IMR-90 (cell line): ENCODE measurements at regions not wholly inside any gene's neighbourhood (a gene's known extent, or its start where the extent isn't known, plus 50 kb on each side); places are given as distances from the start of the nearest gene placed in this dataset.

ENCODE experiments used
- ATAC-seq: fragments of 200-7000 bp; cut with Tn5 transposase; 2 replicates; pipeline ENCODE4 v1.9.1; 2020; ENCODE audit warnings: low read depth, mild to moderate bottlenecking, moderate library complexity
- BruUV-seq: library from RNA; stranded (reverse); fragments of 400-500 nt; replicated peaks from 2 replicates; lab custom pipeline; 2021; lab: Mats Ljungman, UMichigan
- CTCF ChIA-PET: fragments of 300-600 bp; formaldehyde crosslinking; extraction: SDS; loops from one replicate; lab custom pipeline; 2021; ENCODE audit warnings: antibody characterized with exemption; lab: Yijun Ruan, JAX
- POLR2A ChIA-PET: fragments of 300-600 bp; sonication (Branson Sonifier 250); formaldehyde crosslinking; loops from one replicate; lab custom pipeline; 2022; ENCODE audit warnings: antibody characterized with exemption; ENCODE audit not compliant: unreplicated experiment; lab: Charles Lee
- DNase-seq: peaks from one replicate; pipeline ENCODE4 v3.0.0; 2013
- H2AFZ ChIP-seq: replicated peaks from 2 replicates; pipeline ENCODE3; 2013; ENCODE audit warnings: low read length, mild to moderate bottlenecking; ENCODE audit not compliant: poor library complexity
- H2AK5ac ChIP-seq: 2 replicates; pipeline ENCODE4 v1.6.1; 2013; ENCODE audit warnings: low read depth, low read length, inconsistent platforms
- H2AK9ac ChIP-seq: replicated peaks from 2 replicates; pipeline ENCODE3; 2013; ENCODE audit warnings: mild to moderate bottlenecking, low read depth, low read length, moderate library complexity; ENCODE audit not compliant: poor library complexity
- H2BK120ac ChIP-seq: 2 replicates; pipeline ENCODE4 v1.6.1; 2013; ENCODE audit warnings: low read depth, low read length, inconsistent platforms
- H2BK15ac ChIP-seq: 3 replicates; pipeline ENCODE4 v1.6.1; 2013; ENCODE audit warnings: low read depth, low read length, inconsistent platforms
- H2BK20ac ChIP-seq: 2 replicates; pipeline ENCODE4 v1.6.1; 2013; ENCODE audit warnings: low read depth, mild to moderate bottlenecking, inconsistent platforms, low read length, moderate library complexity
- H2BK5ac ChIP-seq: 2 replicates; pipeline ENCODE4 v1.6.1; 2013; ENCODE audit warnings: mild to moderate bottlenecking, low read depth, low read length, inconsistent platforms; ENCODE audit not compliant: poor library complexity, severe bottlenecking
- H3K14ac ChIP-seq: replicated peaks from 2 replicates; pipeline ENCODE4 v1.6.1; 2013; ENCODE audit warnings: low read depth, low read length, inconsistent platforms
- H3K18ac ChIP-seq: 2 replicates; pipeline ENCODE4 v1.6.1; 2013; ENCODE audit warnings: low read depth, low read length, control low read depth
- H3K23ac ChIP-seq: 2 replicates; pipeline ENCODE4 v1.6.1; 2013; ENCODE audit warnings: low read depth, low read length, inconsistent platforms
- H3K27ac ChIP-seq: 2 replicates; pipeline ENCODE4 v1.5.1; 2013; ENCODE audit warnings: mild to moderate bottlenecking, control low read depth, low read length; ENCODE audit not compliant: insufficient read depth
- H3K27me3 ChIP-seq: 2 replicates; pipeline ENCODE4 v1.6.1; 2013; ENCODE audit warnings: low read length; ENCODE audit not compliant: control insufficient read depth, insufficient read depth
- H3K36me3 ChIP-seq: 2 replicates; pipeline ENCODE4 v1.6.1; 2013; ENCODE audit warnings: low read length, mixed read lengths; ENCODE audit not compliant: control insufficient read depth, insufficient read depth
- H3K4ac ChIP-seq: 2 replicates; pipeline ENCODE4 v1.6.1; 2013; ENCODE audit warnings: low read depth, low read length, inconsistent platforms
- H3K4me1 ChIP-seq: 2 replicates; pipeline ENCODE4 v1.6.1; 2013; ENCODE audit warnings: low read length, mixed read lengths; ENCODE audit not compliant: control insufficient read depth, insufficient read depth
- H3K4me2 ChIP-seq: 2 replicates; pipeline ENCODE4 v1.6.1; 2013; ENCODE audit warnings: low read depth, mild to moderate bottlenecking, control low read depth, low read length, moderate library complexity
- H3K4me3 ChIP-seq: 2 replicates; pipeline ENCODE4 v1.5.1; 2013; ENCODE audit warnings: low read depth, mild to moderate bottlenecking, control low read depth, low read length, moderate library complexity; ENCODE audit not compliant: insufficient read depth
- H3K56ac ChIP-seq: 2 replicates; pipeline ENCODE4 v1.6.1; 2013; ENCODE audit warnings: low read length, inconsistent platforms; ENCODE audit not compliant: insufficient read depth; ENCODE audit errors: extremely low read depth
- H3K79me1 ChIP-seq, 2 experiments: 2 replicates each; pipeline ENCODE4 v1.6.1; 2013; ENCODE audit warnings: low read length in 2 of 2, inconsistent platforms in 1 of 2, low read depth in 1 of 2
- H3K9ac ChIP-seq: 2 replicates; pipeline ENCODE4 v1.6.1; 2013; ENCODE audit warnings: low read depth, low read length, control low read depth
- H3K9me1 ChIP-seq: 2 replicates; pipeline ENCODE4 v1.6.1; 2013; ENCODE audit warnings: low read length, inconsistent platforms; ENCODE audit not compliant: insufficient read depth
- H3K9me3 ChIP-seq: 2 replicates; pipeline ENCODE4 v1.6.1; 2013; ENCODE audit warnings: low read length; ENCODE audit not compliant: control insufficient read depth, insufficient read depth
- H4K20me1 ChIP-seq: 2 replicates; pipeline ENCODE4 v1.6.1; 2013; ENCODE audit warnings: low read length, inconsistent platforms; ENCODE audit not compliant: insufficient read depth
- H4K5ac ChIP-seq: 2 replicates; pipeline ENCODE4 v1.6.1; 2013; ENCODE audit warnings: mild to moderate bottlenecking, low read depth, low read length, control low read depth
- H4K8ac ChIP-seq, 2 experiments: 2 replicates each; pipeline ENCODE4 v1.6.1; 2013; ENCODE audit warnings: low read depth in 2 of 2, low read length in 2 of 2, control low read depth in 1 of 2, inconsistent platforms in 1 of 2
- H4K91ac ChIP-seq: 2 replicates; pipeline ENCODE4 v1.6.1; 2013; ENCODE audit warnings: low read depth, low read length, inconsistent platforms; ENCODE audit not compliant: insufficient read depth
- CEBPB ChIP-seq: IDR thresholded peaks from 2 replicates; pipeline ENCODE4 v1.6.1; 2012; ENCODE audit warnings: low read depth, low read length, improper control_type of control experiment
- CHD1 ChIP-seq: IDR thresholded peaks from 2 replicates; pipeline ENCODE4 v1.6.1; 2012; ENCODE audit warnings: low read depth, low read length, improper control_type of control experiment
- FOS ChIP-seq: fragments of 150-350 bp; IDR thresholded peaks from 2 replicates; pipeline ENCODE4 v1.6.1; 2016; ENCODE audit warnings: low read depth, low read length
- WGBS, 2 experiments: methylation state at CpG; one replicate each; pipeline versions ENCODE4 v1.1.5 to v1.1.7; 2013; ENCODE audit warnings: missing lambda C conversion rate in 2 of 2; ENCODE audit not compliant: insufficient read length in 1 of 2; ENCODE audit errors: extremely low coverage in 2 of 2; 5-methylcytosine and 5-hydroxymethylcytosine counted together
- dilution Hi-C: fragments of 300-500 bp; cut with HindIII; formaldehyde crosslinking; loops from one replicate; pipeline ENCODE4 v1.14.3; 2018; ENCODE audit warnings: low sequenced_read_pairs; ENCODE audit not compliant: unreplicated experiment
- in situ Hi-C: fragments of 300-500 bp; cut with MboI; formaldehyde crosslinking; loops from 3 replicates; pipeline ENCODE4 v1.14.3; 2019; ENCODE audit warnings: low sequenced_read_pairs, inconsistent platforms, mixed read lengths
- intact Hi-C: fragments of 100-400 bp; cut with micrococcal nuclease; formaldehyde crosslinking; loops from 2 replicates; pipeline ENCODE4 v1.10.0; 2022
- TF ChIP-seq, protein P1 (sequence below): conservative IDR thresholded peaks from 2 replicates; pipeline ENCODE4 v1.5.1; 2012; ENCODE audit warnings: mild to moderate bottlenecking, low read depth, low read length, improper control_type of control experiment

DNA sequence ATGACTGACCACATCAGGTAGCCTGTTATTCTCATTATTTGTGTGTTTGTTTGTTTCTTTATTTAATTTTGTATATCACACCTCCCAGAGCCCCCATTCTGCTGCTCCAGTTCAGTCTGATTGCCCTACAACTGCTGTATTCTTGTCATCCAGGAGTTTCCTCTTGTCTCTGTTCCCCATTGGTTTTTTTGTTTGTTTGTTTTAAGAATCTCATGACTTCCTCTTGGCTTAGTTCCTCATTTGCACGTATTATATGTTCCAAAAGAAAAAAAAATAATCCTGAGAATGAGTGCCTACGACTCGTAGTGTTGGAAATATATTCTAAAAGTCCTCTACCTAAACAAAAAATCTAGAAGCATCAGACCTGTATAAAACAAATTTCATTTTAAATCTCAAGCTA, 142.3 kb upstream of the SLIT2 start:
- Histone ChIP-seq H2AK9ac (no peak overlapping the region), H2BK120ac (no peak overlapping the region), H2BK5ac (no peak overlapping the region), H4K20me1 (no peaks in the 10 kb centered on the region), H2AFZ (no peak overlapping the region), H3K27me3 (no peaks in the 10 kb centered on the region), H3K23ac (no peak overlapping the region), H3K56ac (no peak overlapping the region), H4K91ac (no peak overlapping the region), H3K9ac (no peak overlapping the region), H4K8ac (no peak overlapping the region), H3K4ac (no peak overlapping the region), H3K18ac (no peak overlapping the region), H3K9me1 (no peaks in the 10 kb centered on the region), H3K4me1 (no peaks in the 10 kb centered on the region), H2BK20ac (no peak overlapping the region), H3K4me2 (no peak overlapping the region), H3K79me1 (no peaks in the 10 kb centered on the region), H4K5ac (no peak overlapping the region), H3K27ac (no peak overlapping the region), H2BK15ac (no peak overlapping the region), H3K14ac (no peak overlapping the region), H3K36me3 (no peaks in the 10 kb centered on the region), H3K9me3 (no peaks in the 10 kb centered on the region), H2AK5ac (no peak overlapping the region), H3K4me3 (no peak overlapping the region)
- intact Hi-C loops (no loop called here), in situ Hi-C loops (no loop called here), dilution Hi-C loops (no loop called here)
- BruUV-seq: no TSS peak
- POLR2A ChIA-PET: no interaction called here
- CTCF ChIA-PET: no interaction called here
- DNase-seq: peak; percentile 18
- TF ChIP-seq CEBPB: no peak
- TF ChIP-seq FOS: no peak
- TF ChIP-seq CHD1: no peak
- TF ChIP-seq, protein P1, sequence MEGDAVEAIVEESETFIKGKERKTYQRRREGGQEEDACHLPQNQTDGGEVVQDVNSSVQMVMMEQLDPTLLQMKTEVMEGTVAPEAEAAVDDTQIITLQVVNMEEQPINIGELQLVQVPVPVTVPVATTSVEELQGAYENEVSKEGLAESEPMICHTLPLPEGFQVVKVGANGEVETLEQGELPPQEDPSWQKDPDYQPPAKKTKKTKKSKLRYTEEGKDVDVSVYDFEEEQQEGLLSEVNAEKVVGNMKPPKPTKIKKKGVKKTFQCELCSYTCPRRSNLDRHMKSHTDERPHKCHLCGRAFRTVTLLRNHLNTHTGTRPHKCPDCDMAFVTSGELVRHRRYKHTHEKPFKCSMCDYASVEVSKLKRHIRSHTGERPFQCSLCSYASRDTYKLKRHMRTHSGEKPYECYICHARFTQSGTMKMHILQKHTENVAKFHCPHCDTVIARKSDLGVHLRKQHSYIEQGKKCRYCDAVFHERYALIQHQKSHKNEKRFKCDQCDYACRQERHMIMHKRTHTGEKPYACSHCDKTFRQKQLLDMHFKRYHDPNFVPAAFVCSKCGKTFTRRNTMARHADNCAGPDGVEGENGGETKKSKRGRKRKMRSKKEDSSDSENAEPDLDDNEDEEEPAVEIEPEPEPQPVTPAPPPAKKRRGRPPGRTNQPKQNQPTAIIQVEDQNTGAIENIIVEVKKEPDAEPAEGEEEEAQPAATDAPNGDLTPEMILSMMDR: no peak
- no peak for ATAC-seq
- WGBS, 2 experiments: no CpG with 5 or more reads among the region's 3 CpGs
